DOHH2 (cell line): ENCODE measurements at regions not wholly inside any gene's neighbourhood (a gene's known extent, or its start where the extent isn't known, plus 50 kb on each side); places are given as distances from the start of the nearest gene placed in this dataset.

Source experiments
- EZH2phosphoT487 ChIP-seq: fragments of 200-600 bp; sonication (generic); IDR thresholded peaks from 2 replicates; pipeline ENCODE4 v1.6.1; 2017; ENCODE audit warnings: borderline replicate concordance, mild to moderate bottlenecking, antibody characterized with exemption, low read length, moderate library complexity, mixed read lengths
- TF ChIP-seq, protein P1 (sequence below): fragments of 200-600 bp; sonication (generic); IDR thresholded peaks from one replicate; pipeline ENCODE4 v1.5.1; 2014; ENCODE audit warnings: antibody characterized with exemption, mild to moderate bottlenecking, low read depth, low read length; ENCODE audit not compliant: poor library complexity, severe bottlenecking

DNA sequence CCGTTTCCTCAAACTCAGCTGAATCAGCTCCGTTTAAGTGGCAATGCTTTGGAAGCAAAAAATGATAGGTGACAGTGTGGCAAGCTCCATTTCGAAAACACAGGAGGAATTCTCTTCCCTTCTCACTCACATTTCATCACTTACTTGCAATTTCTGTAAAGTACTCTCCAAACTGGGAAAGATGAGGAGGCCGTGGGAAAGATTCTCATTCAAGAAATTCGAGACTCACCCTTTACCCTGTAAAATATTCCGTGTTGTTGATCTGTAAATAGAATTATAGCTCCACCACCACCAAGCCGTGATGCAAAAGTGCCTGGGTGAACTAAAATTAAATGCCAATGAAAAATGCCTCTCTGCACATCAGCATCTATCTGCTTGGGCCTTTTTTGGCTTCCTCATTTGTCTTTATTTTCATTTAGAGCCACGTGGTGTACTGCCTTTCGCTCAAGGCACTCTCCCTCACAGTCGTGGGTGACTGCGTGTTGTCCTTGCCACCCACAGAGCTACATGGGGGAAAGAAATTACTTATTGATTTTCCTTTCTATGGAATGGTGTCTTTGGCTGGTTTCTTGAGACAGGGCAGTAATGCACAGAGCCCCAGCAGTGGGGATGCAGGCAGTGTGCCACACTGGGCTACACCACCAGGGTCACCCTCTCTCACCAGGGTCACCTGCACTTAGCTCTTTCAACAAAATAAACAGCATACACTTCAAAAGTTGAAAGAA lies 289.3 kb upstream of the TAS2R1 start:
- TF ChIP-seq, protein P1, sequence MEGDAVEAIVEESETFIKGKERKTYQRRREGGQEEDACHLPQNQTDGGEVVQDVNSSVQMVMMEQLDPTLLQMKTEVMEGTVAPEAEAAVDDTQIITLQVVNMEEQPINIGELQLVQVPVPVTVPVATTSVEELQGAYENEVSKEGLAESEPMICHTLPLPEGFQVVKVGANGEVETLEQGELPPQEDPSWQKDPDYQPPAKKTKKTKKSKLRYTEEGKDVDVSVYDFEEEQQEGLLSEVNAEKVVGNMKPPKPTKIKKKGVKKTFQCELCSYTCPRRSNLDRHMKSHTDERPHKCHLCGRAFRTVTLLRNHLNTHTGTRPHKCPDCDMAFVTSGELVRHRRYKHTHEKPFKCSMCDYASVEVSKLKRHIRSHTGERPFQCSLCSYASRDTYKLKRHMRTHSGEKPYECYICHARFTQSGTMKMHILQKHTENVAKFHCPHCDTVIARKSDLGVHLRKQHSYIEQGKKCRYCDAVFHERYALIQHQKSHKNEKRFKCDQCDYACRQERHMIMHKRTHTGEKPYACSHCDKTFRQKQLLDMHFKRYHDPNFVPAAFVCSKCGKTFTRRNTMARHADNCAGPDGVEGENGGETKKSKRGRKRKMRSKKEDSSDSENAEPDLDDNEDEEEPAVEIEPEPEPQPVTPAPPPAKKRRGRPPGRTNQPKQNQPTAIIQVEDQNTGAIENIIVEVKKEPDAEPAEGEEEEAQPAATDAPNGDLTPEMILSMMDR, result no peak
- TF ChIP-seq EZH2phosphoT487, result no peak
